H9 (cell line): ENCODE measurements at regions not wholly inside any gene's neighbourhood (a gene's known extent, or its start where the extent isn't known, plus 50 kb on each side); places are given as distances from the start of the nearest gene placed in this dataset.

Experiments
- DNase-seq: peaks from one replicate; pipeline ENCODE4 v3.0.0-alpha.2; 2017
- H2AFZ ChIP-seq: one replicate; pipeline ENCODE4 v1.6.1; 2013; ENCODE audit warnings: mild to moderate bottlenecking, low read length, control low read depth, moderate library complexity
- H2AK5ac ChIP-seq: 2 replicates; pipeline ENCODE4 v1.6.1; 2013; ENCODE audit warnings: low read length, control low read depth, mixed read lengths; ENCODE audit not compliant: insufficient read length
- H2BK120ac ChIP-seq: one replicate; pipeline ENCODE4 v1.6.1; 2013; ENCODE audit warnings: low read depth, mild to moderate bottlenecking, low read length, control low read depth, inconsistent platforms; ENCODE audit not compliant: poor library complexity, severe bottlenecking
- H2BK12ac ChIP-seq: 2 replicates; pipeline ENCODE4 v1.6.1; 2013; ENCODE audit warnings: low read length, control low read depth, mixed read lengths, low read depth; ENCODE audit not compliant: insufficient read length
- H2BK15ac ChIP-seq: 2 replicates; pipeline ENCODE4 v1.6.1; 2013; ENCODE audit warnings: low read depth, low read length, control low read depth
- H2BK20ac ChIP-seq: one replicate; pipeline ENCODE4 v1.6.1; 2013; ENCODE audit warnings: low read depth, mild to moderate bottlenecking, low read length, control low read depth, inconsistent platforms; ENCODE audit not compliant: poor library complexity, severe bottlenecking
- H2BK5ac ChIP-seq: 2 replicates; pipeline ENCODE4 v1.6.1; 2013; ENCODE audit warnings: low read length, control low read depth, mixed read lengths; ENCODE audit not compliant: insufficient read length
- H3K14ac ChIP-seq: 2 replicates; pipeline ENCODE4 v1.6.1; 2013; ENCODE audit warnings: low read length, control low read depth; ENCODE audit not compliant: insufficient read depth
- H3K18ac ChIP-seq: 2 replicates; pipeline ENCODE4 v1.6.1; 2013; ENCODE audit warnings: low read depth, mild to moderate bottlenecking, mixed read lengths, low read length, control low read depth; ENCODE audit not compliant: insufficient read length
- H3K23ac ChIP-seq: 2 replicates; pipeline ENCODE4 v1.6.1; 2013; ENCODE audit warnings: low read length, control low read depth, mixed read lengths, low read depth; ENCODE audit not compliant: insufficient read length
- H3K23me2 ChIP-seq: 2 replicates; pipeline ENCODE4 v1.6.1; 2013; ENCODE audit warnings: low read depth, mild to moderate bottlenecking, mixed read lengths, low read length, control low read depth; ENCODE audit not compliant: insufficient read length, poor library complexity, severe bottlenecking
- H3K27ac ChIP-seq: 2 replicates; pipeline ENCODE4 v1.5.1; 2013; ENCODE audit warnings: low read length, control low read depth, mixed read lengths, low read depth; ENCODE audit not compliant: insufficient read length
- H3K27me3 ChIP-seq: 2 replicates; pipeline ENCODE4 v1.6.1; 2013; ENCODE audit warnings: low read length, control low read depth, inconsistent platforms; ENCODE audit not compliant: insufficient read depth
- H3K4ac ChIP-seq: 2 replicates; pipeline ENCODE4 v1.6.1; 2013; ENCODE audit warnings: low read depth, mild to moderate bottlenecking, control low read depth, inconsistent platforms, low read length, moderate library complexity
- H3K4me1 ChIP-seq: 2 replicates; pipeline ENCODE4 v1.6.1; 2013; ENCODE audit warnings: low read length, control low read depth, inconsistent platforms; ENCODE audit not compliant: insufficient read depth
- H3K4me2 ChIP-seq: 2 replicates; pipeline ENCODE4 v1.6.1; 2013; ENCODE audit warnings: low read length, control low read depth, mixed read lengths; ENCODE audit not compliant: insufficient read length, insufficient read depth
- H3K56ac ChIP-seq: 2 replicates; pipeline ENCODE4 v1.6.1; 2013; ENCODE audit warnings: low read depth, mild to moderate bottlenecking, mixed read lengths, low read length, control low read depth; ENCODE audit not compliant: insufficient read length
- H3K79me1 ChIP-seq: 2 replicates; pipeline ENCODE4 v1.6.1; 2013; ENCODE audit warnings: low read depth, mild to moderate bottlenecking, moderate library complexity, low read length, control low read depth, inconsistent platforms; ENCODE audit not compliant: insufficient read depth, poor library complexity, severe bottlenecking
- H3K79me2 ChIP-seq: 2 replicates; pipeline ENCODE4 v1.6.1; 2013; ENCODE audit warnings: low read length, control low read depth, inconsistent platforms; ENCODE audit not compliant: insufficient read depth
- H3K9ac ChIP-seq: 2 replicates; pipeline ENCODE4 v1.6.1; 2013; ENCODE audit warnings: low read length, control low read depth, mixed read lengths; ENCODE audit not compliant: insufficient read length; ENCODE audit errors: extremely low read depth
- H3K9me3 ChIP-seq: one replicate; pipeline ENCODE4 v1.6.1; 2013; ENCODE audit warnings: low read depth, low read length, inconsistent platforms; ENCODE audit not compliant: control insufficient read depth
- H3T11ph ChIP-seq: one replicate; pipeline ENCODE4 v1.6.1; 2013; ENCODE audit warnings: mild to moderate bottlenecking, low read length, control low read depth, inconsistent platforms
- H4K20me1 ChIP-seq: one replicate; pipeline ENCODE4 v1.6.1; 2013; ENCODE audit not compliant: control insufficient read depth, insufficient read length, insufficient read depth
- H4K5ac ChIP-seq: 2 replicates; pipeline ENCODE4 v1.6.1; 2013; ENCODE audit warnings: low read depth, mild to moderate bottlenecking, mixed read lengths, low read length, control low read depth; ENCODE audit not compliant: insufficient read length
- H4K8ac ChIP-seq: replicated peaks from 2 replicates; pipeline ENCODE4 v1.6.1; 2013; ENCODE audit warnings: low read length, control low read depth, mixed read lengths, low read depth; ENCODE audit not compliant: insufficient read length
- H4K91ac ChIP-seq: 2 replicates; pipeline ENCODE4 v1.6.1; 2013; ENCODE audit warnings: low read depth, mild to moderate bottlenecking, moderate library complexity, mixed read lengths, low read length, control low read depth; ENCODE audit not compliant: insufficient read length
- H3K27ac Mint-ChIP-seq, 3 experiments: 2 replicates in 2 of 3; 3 replicates in 1 of 3; pipeline ENCODE4 v1.8.0; 2020 to 2021; ENCODE audit warnings: mixed read lengths in 3 of 3, mild to moderate bottlenecking in 1 of 3, moderate library complexity in 1 of 3
- H3K27me3 Mint-ChIP-seq: 2 replicates; pipeline ENCODE4 v1.8.0; 2021; ENCODE audit warnings: low read depth, mild to moderate bottlenecking, moderate library complexity, mixed read lengths
- H3K36me3 Mint-ChIP-seq, 3 experiments: 2 replicates in 2 of 3; 3 replicates in 1 of 3; pipeline ENCODE4 v1.8.0; 2020 to 2021; ENCODE audit warnings: low read depth in 3 of 3, mixed read lengths in 3 of 3; ENCODE audit not compliant: insufficient read depth in 1 of 3
- H3K4me1 Mint-ChIP-seq, 2 experiments: 2 replicates each; pipeline ENCODE4 v1.8.0; 2020; ENCODE audit warnings: mixed read lengths in 2 of 2
- H3K4me3 Mint-ChIP-seq, 2 experiments: 2 replicates in 1 of 2; 3 replicates in 1 of 2; pipeline ENCODE4 v1.8.0; 2020 to 2021; ENCODE audit warnings: mild to moderate bottlenecking in 2 of 2, mixed read lengths in 2 of 2, moderate library complexity in 1 of 2
- H3K9me3 Mint-ChIP-seq, 2 experiments: 2 replicates in 1 of 2; 3 replicates in 1 of 2; pipeline ENCODE4 v1.8.0; 2020; ENCODE audit warnings: mild to moderate bottlenecking in 2 of 2, mixed read lengths in 2 of 2, moderate library complexity in 1 of 2
- TF ChIP-seq, protein P1 (sequence below): fragments of 200-600 bp; sonication (generic); conservative IDR thresholded peaks from 3 replicates; pipeline ENCODE4 v1.8.0; 2021; ENCODE audit warnings: antibody characterized with exemption, mild to moderate bottlenecking

DNA sequence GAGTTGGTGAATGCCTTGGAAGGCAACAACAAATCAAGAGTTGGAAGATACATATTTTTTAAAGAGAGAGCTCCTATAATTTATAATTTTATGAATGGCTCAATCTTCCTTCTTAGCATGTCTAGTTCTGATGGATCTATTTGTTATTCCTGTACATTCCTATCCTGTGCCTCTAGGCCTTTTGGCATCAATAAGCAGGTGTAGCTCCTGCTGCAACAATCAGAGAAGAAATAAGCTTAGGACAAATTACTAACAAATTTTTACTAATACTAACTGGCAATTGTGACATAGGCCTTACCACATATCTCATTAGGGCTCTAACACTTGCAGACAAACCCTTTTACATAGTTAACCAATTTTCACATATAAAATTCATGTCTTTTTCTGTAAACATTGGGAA, 682.0 kb downstream of the LTN1 start:
- Mint-ChIP-seq H3K27ac (no peak overlapping the region), H3K4me3 (no peak overlapping the region), H3K4me1 (peaks cover 14 to 20% of the 10 kb centered on the region in 2 experiments), H3K36me3 (peaks cover 6 to 18% (median 10%) of the 10 kb centered on the region in 3 experiments), H3K9me3 (peaks cover 10% of the 10 kb centered on the region in 2 experiments), H3K27me3 (no peaks in the 10 kb centered on the region)
- Histone ChIP-seq H4K20me1 (no peaks in the 10 kb centered on the region), H2BK5ac (no peak overlapping the region), H3K9me3 (no peaks in the 10 kb centered on the region), H3K4me1 (no peaks in the 10 kb centered on the region), H4K5ac (no peak overlapping the region), H2BK20ac (no peak overlapping the region), H3K79me2 (no peaks in the 10 kb centered on the region), H3K27me3 (no peaks in the 10 kb centered on the region), H4K91ac (no peak overlapping the region), H3K23me2 (no peaks in the 10 kb centered on the region), H3K27ac (no peak overlapping the region), H2BK15ac (no peak overlapping the region), H2BK12ac (no peak overlapping the region), H3T11ph (no peak overlapping the region), H2AFZ (no peak overlapping the region), H3K23ac (no peak overlapping the region), H3K79me1 (no peaks in the 10 kb centered on the region), H3K4me2 (no peak overlapping the region), H2BK120ac (no peak overlapping the region), H3K14ac (no peak overlapping the region), H3K4ac (no peak overlapping the region), H4K8ac (no peak overlapping the region), H3K9ac (no peak overlapping the region), H3K56ac (no peak overlapping the region), H2AK5ac (no peak overlapping the region), H3K18ac (no peak overlapping the region)
- TF ChIP-seq, protein P1, sequence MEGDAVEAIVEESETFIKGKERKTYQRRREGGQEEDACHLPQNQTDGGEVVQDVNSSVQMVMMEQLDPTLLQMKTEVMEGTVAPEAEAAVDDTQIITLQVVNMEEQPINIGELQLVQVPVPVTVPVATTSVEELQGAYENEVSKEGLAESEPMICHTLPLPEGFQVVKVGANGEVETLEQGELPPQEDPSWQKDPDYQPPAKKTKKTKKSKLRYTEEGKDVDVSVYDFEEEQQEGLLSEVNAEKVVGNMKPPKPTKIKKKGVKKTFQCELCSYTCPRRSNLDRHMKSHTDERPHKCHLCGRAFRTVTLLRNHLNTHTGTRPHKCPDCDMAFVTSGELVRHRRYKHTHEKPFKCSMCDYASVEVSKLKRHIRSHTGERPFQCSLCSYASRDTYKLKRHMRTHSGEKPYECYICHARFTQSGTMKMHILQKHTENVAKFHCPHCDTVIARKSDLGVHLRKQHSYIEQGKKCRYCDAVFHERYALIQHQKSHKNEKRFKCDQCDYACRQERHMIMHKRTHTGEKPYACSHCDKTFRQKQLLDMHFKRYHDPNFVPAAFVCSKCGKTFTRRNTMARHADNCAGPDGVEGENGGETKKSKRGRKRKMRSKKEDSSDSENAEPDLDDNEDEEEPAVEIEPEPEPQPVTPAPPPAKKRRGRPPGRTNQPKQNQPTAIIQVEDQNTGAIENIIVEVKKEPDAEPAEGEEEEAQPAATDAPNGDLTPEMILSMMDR: no peak
- DNase-seq: no peak
